Liver (tissue), 8 donors: ENCODE measurements at regions not wholly inside any gene's neighbourhood (a gene's known extent, or its start where the extent isn't known, plus 50 kb on each side); places are given as distances from the start of the nearest gene placed in this dataset.

Experiments
- DNase-seq: peaks from one replicate; pipeline ENCODE4 v3.0.0-alpha.2; 2017; ENCODE audit warnings: low spot score
- H3K27ac ChIP-seq, 2 donors: one replicate each; pipeline ENCODE4 v1.7.0; 2013; ENCODE audit warnings: inconsistent platforms in 2 of 2, low read length in 2 of 2, control low read depth in 1 of 2, low read depth in 1 of 2, mild to moderate bottlenecking in 1 of 2
- H3K27me3 ChIP-seq, 4 donors: one replicate each; pipeline versions ENCODE4 v1.6.1 to v1.7.0; 2013; ENCODE audit warnings: low read length in 3 of 4, inconsistent platforms in 1 of 4, mild to moderate bottlenecking in 1 of 4, moderate library complexity in 1 of 4; ENCODE audit not compliant: control insufficient read depth in 4 of 4, insufficient read depth in 4 of 4
- H3K36me3 ChIP-seq, 4 donors: one replicate each; pipeline versions ENCODE4 v1.6.1 to v1.7.0; 2013; ENCODE audit warnings: low read length in 3 of 4, mild to moderate bottlenecking in 3 of 4, low read depth in 1 of 4, moderate library complexity in 1 of 4; ENCODE audit not compliant: control insufficient read depth in 4 of 4, insufficient read depth in 3 of 4
- H3K4me1 ChIP-seq, 4 donors: one replicate each; pipeline versions ENCODE4 v1.6.1 to v1.7.0; 2013; ENCODE audit warnings: low read length in 3 of 4, mild to moderate bottlenecking in 3 of 4, moderate library complexity in 1 of 4; ENCODE audit not compliant: control insufficient read depth in 4 of 4, insufficient read depth in 4 of 4
- H3K4me3 ChIP-seq, 3 donors: one replicate each; pipeline versions ENCODE4 v1.6.1 to v1.7.0; 2013; ENCODE audit warnings: low read length in 3 of 3, control low read depth in 1 of 3, low read depth in 1 of 3, mild to moderate bottlenecking in 1 of 3
- H3K9ac ChIP-seq, 2 donors: one replicate each; pipeline ENCODE4 v1.7.0; 2013; ENCODE audit warnings: low read length in 2 of 2, mild to moderate bottlenecking in 2 of 2, moderate library complexity in 2 of 2, control low read depth in 1 of 2, low read depth in 1 of 2
- H3K9me3 ChIP-seq, 4 donors: one replicate each; pipeline versions ENCODE4 v1.6.1 to v1.7.0; 2013; ENCODE audit warnings: low read length in 3 of 4; ENCODE audit not compliant: control insufficient read depth in 4 of 4
- EGR1 ChIP-seq, 2 donors: IDR thresholded peaks; 2 replicates each; pipeline ENCODE4 v1.6.1; 2016 to 2018; ENCODE audit warnings: antibody characterized with exemption in 2 of 2, low read depth in 2 of 2
- FOXA1 ChIP-seq: IDR thresholded peaks from 2 replicates; pipeline ENCODE4 v1.6.1; 2016; ENCODE audit warnings: antibody characterized with exemption
- FOXA2 ChIP-seq: IDR thresholded peaks from 2 replicates; pipeline ENCODE4 v1.6.1; 2016; ENCODE audit warnings: antibody characterized with exemption
- GABPA ChIP-seq, 2 donors: IDR thresholded peaks in 1 of 2; conservative IDR thresholded peaks in 1 of 2; 2 replicates each; pipeline ENCODE4 v1.6.1; 2016; ENCODE audit warnings: antibody characterized with exemption in 2 of 2, mild to moderate bottlenecking in 1 of 2, moderate library complexity in 1 of 2
- HNF4A ChIP-seq, 2 donors: conservative IDR thresholded peaks; 2 replicates each; pipeline ENCODE4 v1.6.1; 2016; ENCODE audit warnings: antibody characterized with exemption in 2 of 2, mild to moderate bottlenecking in 2 of 2
- HNF4G ChIP-seq: IDR thresholded peaks from 2 replicates; pipeline ENCODE4 v1.6.1; 2016; ENCODE audit warnings: antibody characterized with exemption
- JUND ChIP-seq, 2 donors: IDR thresholded peaks; 2 replicates each; pipeline ENCODE4 v1.6.1; 2016; ENCODE audit warnings: antibody characterized with exemption in 2 of 2
- MAX ChIP-seq: IDR thresholded peaks from 2 replicates; pipeline ENCODE4 v1.6.1; 2016; ENCODE audit warnings: antibody characterized with exemption
- NR2F2 ChIP-seq: IDR thresholded peaks from 2 replicates; pipeline ENCODE4 v1.6.1; 2016; ENCODE audit warnings: antibody characterized with exemption
- RAD21 ChIP-seq, 2 donors: IDR thresholded peaks; 2 replicates each; pipeline ENCODE4 v1.6.1; 2016; ENCODE audit warnings: antibody characterized with exemption in 2 of 2, mild to moderate bottlenecking in 2 of 2
- REST ChIP-seq: IDR thresholded peaks from 2 replicates; pipeline ENCODE4 v1.6.1; 2016; ENCODE audit warnings: antibody characterized with exemption, mild to moderate bottlenecking
- RXRA ChIP-seq, 2 donors: IDR thresholded peaks; 2 replicates each; pipeline ENCODE4 v1.6.1; 2017 to 2018; ENCODE audit warnings: antibody characterized with exemption in 2 of 2, mild to moderate bottlenecking in 1 of 2
- SP1 ChIP-seq: IDR thresholded peaks from 2 replicates; pipeline ENCODE4 v1.6.1; 2018; ENCODE audit warnings: antibody characterized with exemption, mild to moderate bottlenecking
- TAF1 ChIP-seq: conservative IDR thresholded peaks from 2 replicates; pipeline ENCODE4 v1.6.1; 2016; ENCODE audit warnings: antibody characterized with exemption, mild to moderate bottlenecking
- YY1 ChIP-seq: IDR thresholded peaks from 2 replicates; pipeline ENCODE4 v1.6.1; 2016; ENCODE audit warnings: antibody characterized with exemption, mild to moderate bottlenecking
- WGBS: extraction: QIAGEN DNeasy Blood & Tissue Kit; methylation state at CpG from one replicate; pipeline ENCODE4 v1.1.7; 2013; 5-methylcytosine and 5-hydroxymethylcytosine counted together
- TF ChIP-seq, protein P1 (sequence below): fragments of 150-350 bp; IDR thresholded peaks from 2 replicates; pipeline ENCODE4 v1.5.1; 2017; ENCODE audit warnings: improper control_type of control experiment, low read depth, low read length; ENCODE audit not compliant: missing input control
- TF ChIP-seq, protein P2 (sequence below): IDR thresholded peaks from 2 replicates; pipeline ENCODE4 v1.6.1; 2016; ENCODE audit warnings: antibody characterized with exemption
- donor health status: healthy.
- donor health status: healthy.
- donor health status: healthy.
- donor health status: healthy.
- donor health status: healthy.

DNA sequence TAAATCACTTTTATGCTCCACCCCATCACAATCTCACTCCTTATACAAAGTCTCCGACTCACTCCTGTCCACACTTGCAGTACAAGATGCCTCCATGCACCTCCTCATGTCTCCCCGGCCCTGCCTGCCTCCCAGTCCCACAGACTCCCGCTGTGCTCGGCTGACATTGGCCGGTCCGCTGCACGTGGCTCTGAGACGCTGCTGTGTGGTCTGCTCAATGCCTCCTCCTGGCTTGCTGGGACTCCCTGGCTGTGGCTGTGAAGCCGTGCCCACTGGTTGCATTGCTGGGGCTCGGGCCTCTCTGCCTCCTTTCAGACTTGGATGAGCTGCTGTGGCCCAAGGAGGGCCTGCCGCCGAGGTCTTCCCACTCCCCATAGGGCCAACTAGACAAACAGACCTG lies 224.0 kb upstream of the B3GAT1 start:
- Histone ChIP-seq H3K9ac (no peak overlapping the region), H3K36me3 (no peaks in the 10 kb centered on the region), H3K27ac (no peak overlapping the region), H3K27me3 (no peaks in the 10 kb centered on the region), H3K4me3 (no peak overlapping the region), H3K4me1 (no peaks in the 10 kb centered on the region), H3K9me3 (no peaks in the 10 kb centered on the region)
- peak; percentile 23 for DNase-seq
- TF ChIP-seq RAD21 (IDR thresholded peaks at IDR 0.05) (no peak), TAF1 (no peak), RXRA (IDR thresholded peaks at IDR 0.05) (no peak), YY1 (no peak), FOXA1 (no peak), FOXA2 (no peak), JUND (IDR thresholded peaks at IDR 0.05) (no peak), MAX (no peak), HNF4G (no peak), HNF4A (conservative IDR thresholded peaks at IDR 0.05) (no peak), NR2F2 (no peak), REST (no peak), EGR1 (IDR thresholded peaks at IDR 0.05; ENCODE audit: low read depth in 2 of 2) (no peak), GABPA (IDR thresholded peaks at IDR 0.05 in 1 of 2, conservative IDR thresholded peaks at IDR 0.05 in 1 of 2) (no peak), SP1 (no peak)
- TF ChIP-seq, protein P1, sequence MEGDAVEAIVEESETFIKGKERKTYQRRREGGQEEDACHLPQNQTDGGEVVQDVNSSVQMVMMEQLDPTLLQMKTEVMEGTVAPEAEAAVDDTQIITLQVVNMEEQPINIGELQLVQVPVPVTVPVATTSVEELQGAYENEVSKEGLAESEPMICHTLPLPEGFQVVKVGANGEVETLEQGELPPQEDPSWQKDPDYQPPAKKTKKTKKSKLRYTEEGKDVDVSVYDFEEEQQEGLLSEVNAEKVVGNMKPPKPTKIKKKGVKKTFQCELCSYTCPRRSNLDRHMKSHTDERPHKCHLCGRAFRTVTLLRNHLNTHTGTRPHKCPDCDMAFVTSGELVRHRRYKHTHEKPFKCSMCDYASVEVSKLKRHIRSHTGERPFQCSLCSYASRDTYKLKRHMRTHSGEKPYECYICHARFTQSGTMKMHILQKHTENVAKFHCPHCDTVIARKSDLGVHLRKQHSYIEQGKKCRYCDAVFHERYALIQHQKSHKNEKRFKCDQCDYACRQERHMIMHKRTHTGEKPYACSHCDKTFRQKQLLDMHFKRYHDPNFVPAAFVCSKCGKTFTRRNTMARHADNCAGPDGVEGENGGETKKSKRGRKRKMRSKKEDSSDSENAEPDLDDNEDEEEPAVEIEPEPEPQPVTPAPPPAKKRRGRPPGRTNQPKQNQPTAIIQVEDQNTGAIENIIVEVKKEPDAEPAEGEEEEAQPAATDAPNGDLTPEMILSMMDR = no peak
- TF ChIP-seq, protein P2, sequence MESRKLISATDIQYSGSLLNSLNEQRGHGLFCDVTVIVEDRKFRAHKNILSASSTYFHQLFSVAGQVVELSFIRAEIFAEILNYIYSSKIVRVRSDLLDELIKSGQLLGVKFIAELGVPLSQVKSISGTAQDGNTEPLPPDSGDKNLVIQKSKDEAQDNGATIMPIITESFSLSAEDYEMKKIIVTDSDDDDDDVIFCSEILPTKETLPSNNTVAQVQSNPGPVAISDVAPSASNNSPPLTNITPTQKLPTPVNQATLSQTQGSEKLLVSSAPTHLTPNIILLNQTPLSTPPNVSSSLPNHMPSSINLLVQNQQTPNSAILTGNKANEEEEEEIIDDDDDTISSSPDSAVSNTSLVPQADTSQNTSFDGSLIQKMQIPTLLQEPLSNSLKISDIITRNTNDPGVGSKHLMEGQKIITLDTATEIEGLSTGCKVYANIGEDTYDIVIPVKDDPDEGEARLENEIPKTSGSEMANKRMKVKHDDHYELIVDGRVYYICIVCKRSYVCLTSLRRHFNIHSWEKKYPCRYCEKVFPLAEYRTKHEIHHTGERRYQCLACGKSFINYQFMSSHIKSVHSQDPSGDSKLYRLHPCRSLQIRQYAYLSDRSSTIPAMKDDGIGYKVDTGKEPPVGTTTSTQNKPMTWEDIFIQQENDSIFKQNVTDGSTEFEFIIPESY = no peak
- WGBS = 91% methylated on average over 12 of the region's 12 CpGs
